AG10803 (cell line): ENCODE measurements at regions not wholly inside any gene's neighbourhood (a gene's known extent, or its start where the extent isn't known, plus 50 kb on each side); places are given as distances from the start of the nearest gene placed in this dataset.
A peak's percentile ranks its signal among the peaks of the same experiment; 100 is the strongest.

ENCODE experiments used
- DNase-seq: peaks from one replicate; pipeline ENCODE4 v3.0.0; 2010; ENCODE audit warnings: low read depth
- H3K4me3 ChIP-seq: 2 replicates; pipeline ENCODE4 v1.5.1; 2011; ENCODE audit warnings: mild to moderate bottlenecking, low read length, control low read depth
- CTCF ChIP-seq: conservative IDR thresholded peaks from 2 replicates; pipeline ENCODE4 v1.5.1; 2011; ENCODE audit warnings: mild to moderate bottlenecking, low read length, control low read depth, inconsistent platforms

GRCh38 chr1:29744684-29745490 is 508.6 kb downstream of the PTPRU start:
- no peak for TF ChIP-seq CTCF
- DNase-seq = no peak
- no peak overlapping the region for H3K4me3 ChIP-seq

DNA sequence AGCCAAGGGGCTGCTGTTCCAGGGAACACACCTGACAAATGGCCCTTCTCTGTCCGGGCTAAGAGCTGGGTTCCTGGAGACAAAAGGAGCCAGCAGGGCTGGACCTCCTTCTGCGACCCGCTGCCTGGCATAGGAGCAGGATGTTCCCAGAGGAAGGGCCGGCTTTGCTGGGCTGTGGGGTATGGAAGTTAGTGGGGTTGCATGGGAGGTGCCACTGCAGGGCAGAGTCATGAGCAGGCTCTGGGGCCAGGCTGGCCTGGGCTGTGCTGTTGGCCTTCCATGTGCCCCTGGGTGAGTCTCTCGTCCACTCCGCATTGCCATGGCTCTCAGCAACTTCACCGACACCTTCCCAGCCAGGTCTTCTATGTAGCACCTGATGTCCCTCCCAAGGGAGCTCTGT is 507.6 kb downstream of the PTPRU start:
- DNase-seq = no peak
- TF ChIP-seq CTCF = no peak
- no peak overlapping the region for H3K4me3 ChIP-seq

- DNase-seq = no peak
- TF ChIP-seq CTCF = no peak
- no peak overlapping the region for H3K4me3 ChIP-seq
Measured at GRCh38 chr1:29743264-29743663, 506.9 kb downstream of the PTPRU start.

DNA sequence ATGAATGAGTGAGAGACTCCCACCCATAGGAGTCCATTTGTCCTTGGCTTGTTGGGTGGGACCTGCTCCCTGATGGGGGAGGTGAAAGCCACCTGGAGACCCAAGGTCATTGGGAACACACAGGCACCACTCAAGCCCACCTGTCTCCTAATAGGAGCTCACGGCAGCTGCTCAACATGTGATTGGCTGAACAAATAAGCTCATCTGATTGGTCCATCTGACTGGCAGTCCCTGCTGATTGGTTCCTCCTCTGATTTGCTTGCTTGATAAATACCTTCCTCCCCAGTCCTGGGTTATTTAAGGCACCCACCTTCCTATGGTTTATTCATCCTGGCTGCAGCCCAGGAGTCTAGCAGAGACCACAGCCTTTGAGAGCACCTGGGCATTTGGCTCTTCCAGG is 502.9 kb downstream of the PTPRU start:
- DNase-seq = no peak
- TF ChIP-seq CTCF = no peak
- H3K4me3 ChIP-seq = no peak overlapping the region

- no peak for TF ChIP-seq CTCF
- no peak overlapping the region for H3K4me3 ChIP-seq
- DNase-seq = peak; percentile 41
Measured at GRCh38 chr1:29736582-29737188, 500.4 kb downstream of the PTPRU start.

- DNase-seq = no peak
- TF ChIP-seq CTCF = no peak
- H3K4me3 ChIP-seq = no peak overlapping the region
Measured at GRCh38 chr1:29732453-29732852, 496.1 kb downstream of the PTPRU start.

GRCh38 chr1:29730623-29731022 is 494.3 kb downstream of the PTPRU start:
- TF ChIP-seq CTCF = no peak
- DNase-seq = no peak
- H3K4me3 ChIP-seq = no peak overlapping the region
